PC-9 (cell line): ENCODE measurements at regions not wholly inside any gene's neighbourhood (a gene's known extent, or its start where the extent isn't known, plus 50 kb on each side); places are given as distances from the start of the nearest gene placed in this dataset.

Source experiments
- BruUV-seq: library from RNA; stranded (reverse); fragments of 400-500 nt; replicated peaks from 2 replicates; lab custom pipeline; 2021; lab: Mats Ljungman, UMichigan
- CTCF ChIA-PET: fragments of 300-600 bp; sonication (Branson Sonifier 250); formaldehyde crosslinking; loops from one replicate; lab custom pipeline; 2022; ENCODE audit warnings: antibody characterized with exemption; lab: Charles Lee
- POLR2A ChIA-PET: fragments of 300-600 bp; sonication (Branson Sonifier 250); formaldehyde crosslinking; loops from one replicate; lab custom pipeline; 2022; ENCODE audit warnings: antibody characterized with exemption; ENCODE audit not compliant: unreplicated experiment; lab: Charles Lee
- DNase-seq, 2 experiments: peaks; one replicate each; pipeline versions ENCODE4 v3.0.0 to v3.0.0-alpha.2; 2015 to 2022; ENCODE audit warnings: mixed read lengths in 1 of 2
- H2AFZ ChIP-seq: fragments of 200-600 bp; sonication (generic); 2 replicates; pipeline ENCODE4 v1.8.1; 2017; ENCODE audit warnings: antibody characterized with exemption
- H3F3A ChIP-seq: fragments of 200-600 bp; sonication (generic); 2 replicates; pipeline ENCODE4 v1.8.1; 2017; ENCODE audit warnings: antibody characterized with exemption, mild to moderate bottlenecking, low read depth; ENCODE audit not compliant: insufficient read depth
- H3K27ac ChIP-seq: fragments of 200-600 bp; sonication (generic); 2 replicates; pipeline ENCODE4 v1.6.1; 2016; ENCODE audit warnings: mixed run types
- H3K27me3 ChIP-seq: fragments of 200-600 bp; sonication (generic); 2 replicates; pipeline ENCODE4 v1.6.1; 2016; ENCODE audit warnings: low read depth, mixed run types; ENCODE audit not compliant: insufficient read depth
- H3K36me3 ChIP-seq: fragments of 200-600 bp; sonication (generic); 2 replicates; pipeline ENCODE4 v1.6.1; 2016; ENCODE audit warnings: low read depth, mixed run types
- H3K4me1 ChIP-seq: fragments of 200-600 bp; sonication (generic); replicated peaks from 2 replicates; pipeline ENCODE4 v1.6.1; 2016; ENCODE audit warnings: mixed run types; ENCODE audit not compliant: insufficient read depth
- H3K4me2 ChIP-seq: fragments of 200-600 bp; sonication (generic); 2 replicates; pipeline ENCODE4 v1.6.1; 2017; ENCODE audit warnings: mixed run types
- H3K4me3 ChIP-seq: fragments of 200-600 bp; sonication (generic); 2 replicates; pipeline ENCODE4 v1.6.1; 2016; ENCODE audit warnings: mixed run types
- H3K79me2 ChIP-seq: fragments of 200-600 bp; sonication (generic); 2 replicates; pipeline ENCODE4 v1.6.1; 2017; ENCODE audit warnings: low read depth, mixed run types
- H3K9me2 ChIP-seq: fragments of 200-600 bp; sonication (generic); 2 replicates; pipeline ENCODE4 v1.8.1; 2017; ENCODE audit warnings: mild to moderate bottlenecking; ENCODE audit not compliant: insufficient read depth
- H3K9me3 ChIP-seq: fragments of 200-600 bp; sonication (generic); 2 replicates; pipeline ENCODE4 v1.8.1; 2016; ENCODE audit warnings: low read depth; ENCODE audit not compliant: insufficient read depth
- H4K20me1 ChIP-seq: fragments of 200-600 bp; sonication (generic); 2 replicates; pipeline ENCODE4 v1.8.1; 2017; ENCODE audit not compliant: insufficient read depth
- EZH2 ChIP-seq: fragments of 200-600 bp; sonication (generic); IDR thresholded peaks from 2 replicates; pipeline ENCODE4 v1.8.0; 2017; ENCODE audit warnings: antibody characterized with exemption, low read depth
- intact Hi-C: fragments of 100-400 bp; cut with micrococcal nuclease; formaldehyde crosslinking; loops from one replicate; pipeline ENCODE4 v1.10.0; 2022; ENCODE audit not compliant: unreplicated experiment
- TF ChIP-seq, protein P1 (sequence below): fragments of 200-600 bp; sonication (generic); conservative IDR thresholded peaks from 2 replicates; pipeline ENCODE4 v1.6.1; 2017; ENCODE audit warnings: mixed run types, antibody characterized with exemption, mild to moderate bottlenecking, moderate library complexity

DNA sequence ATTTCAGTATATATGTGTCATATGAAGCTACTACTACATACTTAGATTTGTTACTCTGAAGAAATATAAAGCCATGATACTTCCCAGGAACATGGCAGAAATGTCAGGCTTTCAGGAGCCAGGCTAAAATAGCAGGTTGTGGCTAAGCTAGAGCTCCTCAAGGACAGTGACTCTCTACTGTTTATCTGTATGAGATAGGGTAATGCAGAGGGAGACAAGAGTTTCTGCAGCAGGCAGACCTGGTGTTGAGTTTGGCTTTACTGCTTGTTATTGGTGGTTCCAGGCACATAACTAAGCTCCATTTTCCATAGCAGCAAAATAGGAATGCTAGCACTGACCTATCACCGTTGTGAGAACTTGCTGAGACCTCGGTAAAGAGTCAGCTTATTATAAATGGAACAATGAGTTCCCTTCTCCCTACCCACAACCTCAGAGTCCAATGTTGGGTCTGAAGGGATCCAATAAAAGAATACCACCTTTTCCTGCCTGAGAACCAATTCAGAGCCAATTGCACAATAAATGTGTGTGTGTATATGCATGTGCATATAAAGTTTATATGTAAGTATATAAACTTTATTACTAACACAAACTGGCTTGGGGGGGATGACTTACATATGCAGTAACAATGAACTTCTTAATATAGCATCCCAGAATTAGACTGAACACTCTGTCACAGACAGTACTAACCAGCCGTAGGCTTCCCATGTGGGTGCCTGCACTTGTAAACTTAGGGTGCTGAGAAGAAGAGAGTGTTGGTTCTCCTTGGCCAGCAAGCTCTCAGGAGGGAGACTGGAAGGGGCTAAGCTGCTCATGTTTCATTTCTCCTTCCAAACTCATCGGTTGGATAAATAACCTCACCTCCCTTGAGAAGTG, 51.9 kb upstream of the PAQR3 start:
- H3K27ac ChIP-seq: no peak overlapping the region
- CTCF ChIA-PET: interaction anchor here (0.6 kb wide), 1 partner anchor 86 kb away, joined by 5 read pairs; no protein-coding TSS in a partner anchor
- H3F3A ChIP-seq: no peaks in the 10 kb centered on the region

DNA sequence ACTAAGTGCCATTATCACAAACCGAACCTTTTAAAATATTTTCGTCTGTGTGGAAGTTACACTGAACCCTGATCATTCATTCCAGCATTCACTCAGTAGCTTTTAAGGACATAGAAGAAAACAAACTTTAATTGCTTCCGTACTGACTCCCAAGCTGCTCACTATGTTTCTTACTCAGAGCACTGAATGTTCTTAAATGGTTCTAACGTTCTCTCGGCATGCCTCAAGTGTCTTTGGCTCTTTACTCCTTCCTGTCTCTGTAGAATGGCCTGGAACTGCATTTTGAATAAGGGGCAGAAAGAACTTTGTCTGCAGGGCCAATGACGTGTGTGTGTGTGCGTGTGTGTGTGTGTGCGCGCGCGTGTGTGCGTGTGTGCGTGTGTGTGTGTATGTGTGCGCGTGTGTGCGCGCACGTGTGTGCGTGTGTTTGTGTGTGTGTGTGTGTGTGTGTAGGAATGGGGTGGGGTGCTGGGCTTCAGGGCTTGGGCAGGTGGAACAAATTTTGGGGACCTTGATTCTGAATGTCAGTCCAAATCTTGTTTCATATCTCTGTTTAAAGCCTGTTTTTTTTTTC, 50.5 kb upstream of the PAQR3 start:
- Histone ChIP-seq H3F3A (no peaks in the 10 kb centered on the region), H3K9me2 (no peaks in the 10 kb centered on the region), H3K27me3 (no peaks in the 10 kb centered on the region), H3K9me3 (no peaks in the 10 kb centered on the region), H4K20me1 (no peaks in the 10 kb centered on the region), H2AFZ (no peak overlapping the region), H3K79me2 (no peaks in the 10 kb centered on the region), H3K4me3 (no peak overlapping the region), H3K4me1 (no peaks in the 10 kb centered on the region), H3K27ac (no peak overlapping the region), H3K36me3 (no peaks in the 10 kb centered on the region), H3K4me2 (no peak overlapping the region)
- no peak for TF ChIP-seq EZH2
- TF ChIP-seq, protein P1, sequence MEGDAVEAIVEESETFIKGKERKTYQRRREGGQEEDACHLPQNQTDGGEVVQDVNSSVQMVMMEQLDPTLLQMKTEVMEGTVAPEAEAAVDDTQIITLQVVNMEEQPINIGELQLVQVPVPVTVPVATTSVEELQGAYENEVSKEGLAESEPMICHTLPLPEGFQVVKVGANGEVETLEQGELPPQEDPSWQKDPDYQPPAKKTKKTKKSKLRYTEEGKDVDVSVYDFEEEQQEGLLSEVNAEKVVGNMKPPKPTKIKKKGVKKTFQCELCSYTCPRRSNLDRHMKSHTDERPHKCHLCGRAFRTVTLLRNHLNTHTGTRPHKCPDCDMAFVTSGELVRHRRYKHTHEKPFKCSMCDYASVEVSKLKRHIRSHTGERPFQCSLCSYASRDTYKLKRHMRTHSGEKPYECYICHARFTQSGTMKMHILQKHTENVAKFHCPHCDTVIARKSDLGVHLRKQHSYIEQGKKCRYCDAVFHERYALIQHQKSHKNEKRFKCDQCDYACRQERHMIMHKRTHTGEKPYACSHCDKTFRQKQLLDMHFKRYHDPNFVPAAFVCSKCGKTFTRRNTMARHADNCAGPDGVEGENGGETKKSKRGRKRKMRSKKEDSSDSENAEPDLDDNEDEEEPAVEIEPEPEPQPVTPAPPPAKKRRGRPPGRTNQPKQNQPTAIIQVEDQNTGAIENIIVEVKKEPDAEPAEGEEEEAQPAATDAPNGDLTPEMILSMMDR: no peak
- no peak for DNase-seq
- ChIA-PET CTCF (no interaction called here), POLR2A (no interaction called here)
- no TSS peak for BruUV-seq
- intact Hi-C loops: no loop called here

More for the DNA sequence above, 51.9 kb upstream of the PAQR3 start:
- no peak overlapping the region for H3K4me2 ChIP-seq
- no peaks in the 10 kb centered on the region for H3K27me3 ChIP-seq
- TF ChIP-seq EZH2: no peak
- TF ChIP-seq, protein P1: no peak
- intact Hi-C loops: no loop called here
- no TSS peak for BruUV-seq
- H3K4me1 ChIP-seq: no peaks in the 10 kb centered on the region
- no peak overlapping the region for H2AFZ ChIP-seq
- POLR2A ChIA-PET: interaction anchor here (0.6 kb wide), 1 partner anchor 932 kb away, joined by 11 read pairs; no protein-coding TSS in a partner anchor
- no peaks in the 10 kb centered on the region for H3K9me2 ChIP-seq
- H4K20me1 ChIP-seq: no peaks in the 10 kb centered on the region
- no peak for DNase-seq
- no peaks in the 10 kb centered on the region for H3K36me3 ChIP-seq
- H3K9me3 ChIP-seq: no peaks in the 10 kb centered on the region
- no peak overlapping the region for H3K4me3 ChIP-seq
- no peaks in the 10 kb centered on the region for H3K79me2 ChIP-seq
